ENCODE measurements at regions not wholly inside any gene's neighbourhood (a gene's known extent, or its start where the extent isn't known, plus 50 kb on each side); places are given as distances from the start of the nearest gene placed in this dataset.

DNA sequence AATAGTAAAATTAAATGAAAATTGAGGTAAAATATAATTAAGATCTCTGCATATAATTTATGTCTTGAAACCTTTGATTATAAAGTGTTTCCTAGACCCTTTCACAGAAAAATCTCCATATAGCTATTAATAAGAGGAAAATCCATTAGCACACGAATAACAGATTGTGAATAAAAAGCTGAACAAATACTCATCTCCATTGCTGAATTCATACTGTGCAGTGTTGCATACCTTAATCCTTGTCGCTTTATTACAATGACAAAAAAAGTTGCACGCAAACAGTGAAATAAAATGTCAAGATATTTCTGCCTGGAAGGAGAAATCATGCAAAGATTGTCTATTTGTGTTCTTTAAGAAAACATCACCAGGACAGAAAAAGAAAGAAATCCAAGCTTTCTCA is 499.1 kb upstream of the TMPRSS15 start:
- H3K79me2 ChIP-seq (ENCODE audit: insufficient read depth, low read depth, low read length) = no peaks in the 10 kb centered on the region
- CTCF ChIA-PET (ENCODE audit: unreplicated experiment) = no interaction called here
- no peaks in the 10 kb centered on the region for H3K36me3 ChIP-seq (ENCODE audit: insufficient read depth, low read length)
- POLR2A ChIA-PET = no interaction called here
- H3K4me1 ChIP-seq (ENCODE audit: insufficient read depth, low read length, poor library complexity, severe bottlenecking) = no peaks in the 10 kb centered on the region
- TF ChIP-seq, protein P1, sequence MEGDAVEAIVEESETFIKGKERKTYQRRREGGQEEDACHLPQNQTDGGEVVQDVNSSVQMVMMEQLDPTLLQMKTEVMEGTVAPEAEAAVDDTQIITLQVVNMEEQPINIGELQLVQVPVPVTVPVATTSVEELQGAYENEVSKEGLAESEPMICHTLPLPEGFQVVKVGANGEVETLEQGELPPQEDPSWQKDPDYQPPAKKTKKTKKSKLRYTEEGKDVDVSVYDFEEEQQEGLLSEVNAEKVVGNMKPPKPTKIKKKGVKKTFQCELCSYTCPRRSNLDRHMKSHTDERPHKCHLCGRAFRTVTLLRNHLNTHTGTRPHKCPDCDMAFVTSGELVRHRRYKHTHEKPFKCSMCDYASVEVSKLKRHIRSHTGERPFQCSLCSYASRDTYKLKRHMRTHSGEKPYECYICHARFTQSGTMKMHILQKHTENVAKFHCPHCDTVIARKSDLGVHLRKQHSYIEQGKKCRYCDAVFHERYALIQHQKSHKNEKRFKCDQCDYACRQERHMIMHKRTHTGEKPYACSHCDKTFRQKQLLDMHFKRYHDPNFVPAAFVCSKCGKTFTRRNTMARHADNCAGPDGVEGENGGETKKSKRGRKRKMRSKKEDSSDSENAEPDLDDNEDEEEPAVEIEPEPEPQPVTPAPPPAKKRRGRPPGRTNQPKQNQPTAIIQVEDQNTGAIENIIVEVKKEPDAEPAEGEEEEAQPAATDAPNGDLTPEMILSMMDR (conservative IDR thresholded peaks at IDR 0.05; ENCODE audit: low read length) = no peak
- TF ChIP-seq EZH2phosphoT487 (IDR thresholded peaks at IDR 0.05; ENCODE audit: borderline replicate concordance, low read depth, low read length) = no peak
- no peak overlapping the region for H2AFZ ChIP-seq (ENCODE audit: low read length)
- H3K4me2 ChIP-seq (ENCODE audit: low read length) = no peak overlapping the region
- no peaks in the 10 kb centered on the region for H3K9me2 ChIP-seq (ENCODE audit: insufficient read depth, low read length)
- no peaks in the 10 kb centered on the region for H4K20me1 ChIP-seq (ENCODE audit: insufficient read depth, low read length)
- intact Hi-C loops (cut with micrococcal nuclease; ENCODE audit: unreplicated experiment) = no loop called here
- BruUV-seq (replicated peaks) = no TSS peak
- no peak overlapping the region for H3K27ac ChIP-seq (ENCODE audit: low read depth, low read length, poor library complexity, severe bottlenecking)
- H3K4me3 ChIP-seq (ENCODE audit: low read depth, low read length, poor library complexity, severe bottlenecking) = no peak overlapping the region
- no peaks in the 10 kb centered on the region for H3K9me3 ChIP-seq (ENCODE audit: low read length)
- DNase-seq (ENCODE audit: low spot score) = no peak

DNA sequence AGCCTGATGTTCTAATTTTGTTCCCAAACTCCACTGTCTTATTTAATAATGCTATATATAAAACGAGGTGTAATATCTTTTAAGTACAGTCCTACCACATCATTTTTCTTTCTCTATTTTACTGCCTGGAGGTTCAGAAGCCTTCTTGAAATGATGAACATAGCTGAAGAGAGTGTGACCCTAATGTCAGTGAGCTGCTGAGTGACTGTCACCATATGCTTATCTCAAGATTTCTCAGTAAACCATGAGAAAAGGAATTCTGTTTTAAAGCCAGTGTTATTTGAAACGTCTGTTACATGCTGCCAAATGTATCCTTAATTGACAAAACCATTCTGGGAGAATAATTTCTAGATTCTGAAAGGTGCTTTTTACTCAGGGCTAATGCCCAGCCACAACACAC is 503.5 kb upstream of the TMPRSS15 start:
- no peak for DNase-seq (ENCODE audit: low spot score)
- H3K27ac ChIP-seq (ENCODE audit: low read depth, low read length, poor library complexity, severe bottlenecking) = no peak overlapping the region
- no peaks in the 10 kb centered on the region for H3K36me3 ChIP-seq (ENCODE audit: insufficient read depth, low read length)
- BruUV-seq (replicated peaks) = no TSS peak
- TF ChIP-seq, protein P1 (conservative IDR thresholded peaks at IDR 0.05; ENCODE audit: low read length) = no peak
- no peak for TF ChIP-seq EZH2phosphoT487 (IDR thresholded peaks at IDR 0.05; ENCODE audit: borderline replicate concordance, low read depth, low read length)
- no peak overlapping the region for H3K4me2 ChIP-seq (ENCODE audit: low read length)
- no peak overlapping the region for H2AFZ ChIP-seq (ENCODE audit: low read length)
- no peaks in the 10 kb centered on the region for H3K4me1 ChIP-seq (ENCODE audit: insufficient read depth, low read length, poor library complexity, severe bottlenecking)
- intact Hi-C loops (cut with micrococcal nuclease; ENCODE audit: unreplicated experiment) = no loop called here
- no peaks in the 10 kb centered on the region for H3K79me2 ChIP-seq (ENCODE audit: insufficient read depth, low read depth, low read length)
- no peaks in the 10 kb centered on the region for H3K9me2 ChIP-seq (ENCODE audit: insufficient read depth, low read length)
- H3K4me3 ChIP-seq (ENCODE audit: low read depth, low read length, poor library complexity, severe bottlenecking) = no peak overlapping the region
- no peaks in the 10 kb centered on the region for H3K9me3 ChIP-seq (ENCODE audit: low read length)
- H4K20me1 ChIP-seq (ENCODE audit: insufficient read depth, low read length) = no peaks in the 10 kb centered on the region
- CTCF ChIA-PET (ENCODE audit: unreplicated experiment) = no interaction called here
- POLR2A ChIA-PET = no interaction called here

DNA sequence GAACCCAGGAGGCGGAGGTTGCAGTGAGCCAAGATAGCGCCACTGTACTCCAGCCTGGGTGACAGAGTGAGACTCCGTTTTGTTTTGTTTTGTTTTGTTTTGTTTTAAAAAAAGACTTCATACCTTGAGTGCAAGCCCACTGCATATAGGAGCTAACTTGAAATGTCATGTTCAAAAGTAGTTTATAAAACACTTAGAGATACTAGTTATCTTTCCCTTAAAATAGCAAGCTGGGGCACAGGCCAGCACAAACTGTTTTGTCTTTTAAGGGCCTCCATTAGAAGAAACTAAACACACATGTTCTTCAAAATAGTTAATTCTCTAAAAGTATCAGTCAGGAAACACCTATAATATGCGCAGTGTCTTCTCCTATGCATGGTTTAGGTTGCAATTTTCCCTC is 505.1 kb upstream of the TMPRSS15 start:
- Histone ChIP-seq H3K27ac (ENCODE audit: low read depth, low read length, poor library complexity, severe bottlenecking) (no peak overlapping the region), H3K9me3 (ENCODE audit: low read length) (no peaks in the 10 kb centered on the region), H4K20me1 (ENCODE audit: insufficient read depth, low read length) (no peaks in the 10 kb centered on the region), H3K79me2 (ENCODE audit: insufficient read depth, low read depth, low read length) (no peaks in the 10 kb centered on the region), H3K4me3 (ENCODE audit: low read depth, low read length, poor library complexity, severe bottlenecking) (no peak overlapping the region), H2AFZ (ENCODE audit: low read length) (no peak overlapping the region), H3K4me1 (ENCODE audit: insufficient read depth, low read length, poor library complexity, severe bottlenecking) (no peaks in the 10 kb centered on the region), H3K36me3 (ENCODE audit: insufficient read depth, low read length) (no peaks in the 10 kb centered on the region), H3K4me2 (ENCODE audit: low read length) (no peak overlapping the region), H3K9me2 (ENCODE audit: insufficient read depth, low read length) (no peaks in the 10 kb centered on the region)
- CTCF ChIA-PET (ENCODE audit: unreplicated experiment) = no interaction called here
- no TSS peak for BruUV-seq (replicated peaks)
- TF ChIP-seq, protein P1 (conservative IDR thresholded peaks at IDR 0.05; ENCODE audit: low read length) = no peak
- TF ChIP-seq EZH2phosphoT487 (IDR thresholded peaks at IDR 0.05; ENCODE audit: borderline replicate concordance, low read depth, low read length) = no peak
- no peak for DNase-seq (ENCODE audit: low spot score)
- intact Hi-C loops (cut with micrococcal nuclease; ENCODE audit: unreplicated experiment) = no loop called here
- POLR2A ChIA-PET = no interaction called here

Data from OCI-LY7 (cell line).